Suprapubic skin (tissue), 4 donors: ENCODE measurements at regions not wholly inside any gene's neighbourhood (a gene's known extent, or its start where the extent isn't known, plus 50 kb on each side); places are given as distances from the start of the nearest gene placed in this dataset.

Experiments used
- EP300 ChIP-seq: sonication (generic); formaldehyde crosslinking; IDR thresholded peaks from one replicate; pipeline ENCODE4 v1.6.1; 2017; ENCODE audit warnings: antibody characterized with exemption
- POLR2A ChIP-seq, 2 donors: fragments of 450-650 bp; IDR thresholded peaks; one replicate each; pipeline ENCODE4 v1.6.1; 2017; ENCODE audit warnings: antibody characterized with exemption in 2 of 2, mild to moderate bottlenecking in 2 of 2, moderate library complexity in 2 of 2
- POLR2AphosphoS5 ChIP-seq, 3 donors: sonication (generic); formaldehyde crosslinking; IDR thresholded peaks; one replicate each; pipeline ENCODE4 v1.6.1; 2017; ENCODE audit warnings: antibody characterized with exemption in 3 of 3
- TF ChIP-seq, protein P1 (sequence below), 2 donors: fragments of 200-600 bp in 1 of 2; fragments of 450-650 bp in 1 of 2; sonication (generic) in 1 of 2; IDR thresholded peaks; one replicate each; pipeline ENCODE4 v1.5.1; 2016 to 2019; ENCODE audit warnings: antibody characterized with exemption in 2 of 2, mild to moderate bottlenecking in 1 of 2, moderate library complexity in 1 of 2

DNA sequence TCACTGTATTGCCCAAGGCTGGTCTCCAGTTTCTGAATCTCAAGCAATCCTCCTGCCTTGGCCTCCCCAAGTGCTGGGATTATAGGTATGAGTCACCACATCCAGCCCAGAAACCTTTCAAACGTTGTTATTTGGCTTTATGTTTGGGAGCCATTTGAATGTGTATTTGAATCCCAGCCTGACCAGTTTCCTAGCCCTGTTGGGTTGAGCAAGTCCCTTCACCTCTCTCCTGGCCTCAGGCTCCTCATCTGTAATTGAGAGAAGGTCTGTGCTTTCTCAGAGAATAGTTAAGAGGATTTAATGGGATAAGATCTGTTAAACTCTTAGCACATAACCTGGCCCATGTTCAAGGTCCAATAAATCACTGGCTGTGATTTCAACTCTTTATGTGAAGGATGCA is 385.8 kb upstream of the RBFOX1 start:
- TF ChIP-seq, protein P1, sequence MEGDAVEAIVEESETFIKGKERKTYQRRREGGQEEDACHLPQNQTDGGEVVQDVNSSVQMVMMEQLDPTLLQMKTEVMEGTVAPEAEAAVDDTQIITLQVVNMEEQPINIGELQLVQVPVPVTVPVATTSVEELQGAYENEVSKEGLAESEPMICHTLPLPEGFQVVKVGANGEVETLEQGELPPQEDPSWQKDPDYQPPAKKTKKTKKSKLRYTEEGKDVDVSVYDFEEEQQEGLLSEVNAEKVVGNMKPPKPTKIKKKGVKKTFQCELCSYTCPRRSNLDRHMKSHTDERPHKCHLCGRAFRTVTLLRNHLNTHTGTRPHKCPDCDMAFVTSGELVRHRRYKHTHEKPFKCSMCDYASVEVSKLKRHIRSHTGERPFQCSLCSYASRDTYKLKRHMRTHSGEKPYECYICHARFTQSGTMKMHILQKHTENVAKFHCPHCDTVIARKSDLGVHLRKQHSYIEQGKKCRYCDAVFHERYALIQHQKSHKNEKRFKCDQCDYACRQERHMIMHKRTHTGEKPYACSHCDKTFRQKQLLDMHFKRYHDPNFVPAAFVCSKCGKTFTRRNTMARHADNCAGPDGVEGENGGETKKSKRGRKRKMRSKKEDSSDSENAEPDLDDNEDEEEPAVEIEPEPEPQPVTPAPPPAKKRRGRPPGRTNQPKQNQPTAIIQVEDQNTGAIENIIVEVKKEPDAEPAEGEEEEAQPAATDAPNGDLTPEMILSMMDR (IDR thresholded peaks at IDR 0.05), result no peak
- no peak for TF ChIP-seq POLR2A (IDR thresholded peaks at IDR 0.05)
- TF ChIP-seq POLR2AphosphoS5 (IDR thresholded peaks at IDR 0.05), result no peak
- TF ChIP-seq EP300, result no peak
